Gastrocnemius medialis (tissue), 4 donors: ENCODE measurements at regions not wholly inside any gene's neighbourhood (a gene's known extent, or its start where the extent isn't known, plus 50 kb on each side); places are given as distances from the start of the nearest gene placed in this dataset.

ENCODE experiments used
- POLR2A ChIP-seq, 2 donors: fragments of 450-650 bp; IDR thresholded peaks; one replicate each; pipeline ENCODE4 v1.6.1; 2017; ENCODE audit warnings: antibody characterized with exemption in 2 of 2, mild to moderate bottlenecking in 2 of 2, moderate library complexity in 2 of 2
- TF ChIP-seq, protein P1 (sequence below), 5 experiments: fragments of 450-650 bp in 3 of 5; fragments of 200-600 bp in 2 of 5; sonication (generic) in 2 of 5; IDR thresholded peaks in 4 of 5; conservative IDR thresholded peaks in 1 of 5; 1 replicate in 4 of 5; 2 replicates in 1 of 5; pipeline ENCODE4 v1.5.1; 2016 to 2019; ENCODE audit warnings: antibody characterized with exemption in 5 of 5, mild to moderate bottlenecking in 3 of 5, moderate library complexity in 3 of 5

DNA sequence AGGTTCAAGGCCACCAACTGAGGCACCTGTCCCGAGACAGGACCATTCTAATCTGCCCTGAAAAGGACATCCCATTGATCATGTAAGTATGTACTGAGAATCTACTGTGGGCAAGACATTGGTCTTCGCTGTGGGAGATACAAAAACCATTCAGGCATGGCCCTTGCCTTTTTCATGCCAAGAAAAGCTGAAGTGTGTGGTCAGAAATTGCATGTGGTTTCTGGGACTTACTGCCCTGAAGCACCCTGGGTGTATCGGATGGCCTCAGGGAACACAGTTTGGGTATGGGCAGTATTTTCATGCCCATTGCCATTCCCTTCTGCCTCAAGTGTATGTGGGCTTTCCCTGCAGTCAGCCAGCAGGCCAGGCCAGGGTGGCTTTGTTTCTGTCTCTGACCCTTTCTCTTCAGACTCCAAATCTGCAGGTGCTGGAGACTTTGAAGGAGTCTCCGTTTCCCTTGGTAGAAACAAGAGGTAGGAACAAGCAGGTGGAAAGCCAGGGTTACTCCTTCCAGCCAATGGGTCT lies 285.7 kb downstream of the ZEB1 start:
- TF ChIP-seq POLR2A (IDR thresholded peaks at IDR 0.05) = no peak
- TF ChIP-seq, protein P1, sequence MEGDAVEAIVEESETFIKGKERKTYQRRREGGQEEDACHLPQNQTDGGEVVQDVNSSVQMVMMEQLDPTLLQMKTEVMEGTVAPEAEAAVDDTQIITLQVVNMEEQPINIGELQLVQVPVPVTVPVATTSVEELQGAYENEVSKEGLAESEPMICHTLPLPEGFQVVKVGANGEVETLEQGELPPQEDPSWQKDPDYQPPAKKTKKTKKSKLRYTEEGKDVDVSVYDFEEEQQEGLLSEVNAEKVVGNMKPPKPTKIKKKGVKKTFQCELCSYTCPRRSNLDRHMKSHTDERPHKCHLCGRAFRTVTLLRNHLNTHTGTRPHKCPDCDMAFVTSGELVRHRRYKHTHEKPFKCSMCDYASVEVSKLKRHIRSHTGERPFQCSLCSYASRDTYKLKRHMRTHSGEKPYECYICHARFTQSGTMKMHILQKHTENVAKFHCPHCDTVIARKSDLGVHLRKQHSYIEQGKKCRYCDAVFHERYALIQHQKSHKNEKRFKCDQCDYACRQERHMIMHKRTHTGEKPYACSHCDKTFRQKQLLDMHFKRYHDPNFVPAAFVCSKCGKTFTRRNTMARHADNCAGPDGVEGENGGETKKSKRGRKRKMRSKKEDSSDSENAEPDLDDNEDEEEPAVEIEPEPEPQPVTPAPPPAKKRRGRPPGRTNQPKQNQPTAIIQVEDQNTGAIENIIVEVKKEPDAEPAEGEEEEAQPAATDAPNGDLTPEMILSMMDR (IDR thresholded peaks at IDR 0.05 in 4 of 5, conservative IDR thresholded peaks at IDR 0.05 in 1 of 5) = no peak
